Keratinocyte (primary cell): ENCODE measurements at regions not wholly inside any gene's neighbourhood (a gene's known extent, or its start where the extent isn't known, plus 50 kb on each side); places are given as distances from the start of the nearest gene placed in this dataset.

Experiments
- DNase-seq: peaks from one replicate; pipeline ENCODE4 v3.0.0-alpha.2; 2011; ENCODE audit warnings: low read depth, missing footprints, low spot score
- FAIRE-seq: peaks from 2 replicates; lab custom pipeline; 2011; peaks lifted over from hg19 to GRCh38; lab: Jason Lieb, UNC
- H2AFZ ChIP-seq: 2 replicates; pipeline ENCODE4 v1.6.0; 2012; ENCODE audit warnings: low read length, control low read depth, inconsistent platforms; ENCODE audit not compliant: control insufficient read depth
- H3K27ac ChIP-seq: 2 replicates; pipeline ENCODE4 v1.5.1; 2011; ENCODE audit warnings: low read length; ENCODE audit not compliant: control insufficient read depth, insufficient read depth
- H3K27me3 ChIP-seq: 3 replicates; pipeline ENCODE4 v1.6.0; 2011; ENCODE audit warnings: low read length; ENCODE audit not compliant: control insufficient read depth, insufficient read depth; ENCODE audit errors: extremely low read depth
- H3K36me3 ChIP-seq, 2 experiments: 2 replicates in 1 of 2; 3 replicates in 1 of 2; pipeline ENCODE4 v1.5.1; 2011; ENCODE audit warnings: low read length in 2 of 2, mild to moderate bottlenecking in 1 of 2; ENCODE audit not compliant: control insufficient read depth in 2 of 2, insufficient read depth in 2 of 2; ENCODE audit errors: extremely low read depth in 1 of 2
- H3K4me1 ChIP-seq: 3 replicates; pipeline ENCODE4 v1.5.1; 2011; ENCODE audit warnings: low read length; ENCODE audit not compliant: control insufficient read depth, insufficient read depth; ENCODE audit errors: extremely low read depth
- H3K4me2 ChIP-seq: 3 replicates; pipeline ENCODE4 v1.6.0; 2011; ENCODE audit warnings: low read depth, low read length; ENCODE audit not compliant: control insufficient read depth, insufficient read depth; ENCODE audit errors: extremely low read depth
- H3K4me3 ChIP-seq, 3 experiments: fragments of 200-600 bp in 1 of 3; sonication (generic) in 1 of 3; 2 replicates in 2 of 3; 3 replicates in 1 of 3; pipeline ENCODE4 v1.5.1; 2011 to 2016; ENCODE audit warnings: low read length in 3 of 3, mild to moderate bottlenecking in 3 of 3, control low read depth in 2 of 3, inconsistent platforms in 1 of 3, low read depth in 1 of 3, mixed read lengths in 1 of 3, mixed run types in 1 of 3, moderate library complexity in 1 of 3; ENCODE audit not compliant: control insufficient read depth in 2 of 3, insufficient read depth in 2 of 3; ENCODE audit errors: extremely low read depth in 1 of 3
- H3K79me2 ChIP-seq: 2 replicates; pipeline ENCODE4 v1.6.0; 2012; ENCODE audit warnings: low read length; ENCODE audit not compliant: control insufficient read depth, insufficient read depth
- H3K9ac ChIP-seq: 3 replicates; pipeline ENCODE4 v1.6.0; 2011; ENCODE audit warnings: low read length; ENCODE audit not compliant: control insufficient read depth, insufficient read depth; ENCODE audit errors: extremely low read depth
- H3K9me1 ChIP-seq: 3 replicates; pipeline ENCODE4 v1.6.0; 2011; ENCODE audit warnings: low read length; ENCODE audit not compliant: control insufficient read depth, insufficient read depth; ENCODE audit errors: extremely low read depth
- H3K9me3 ChIP-seq: 2 replicates; pipeline ENCODE4 v1.5.1; 2012; ENCODE audit warnings: low read depth, low read length; ENCODE audit not compliant: control insufficient read depth
- H4K20me1 ChIP-seq: 3 replicates; pipeline ENCODE4 v1.6.0; 2011; ENCODE audit warnings: low read length; ENCODE audit not compliant: control insufficient read depth, insufficient read depth; ENCODE audit errors: extremely low read depth
- CTCF ChIP-seq, 3 experiments: IDR thresholded peaks in 1 of 3; conservative IDR thresholded peaks in 1 of 3; optimal IDR thresholded peaks in 1 of 3; 2 replicates in 2 of 3; 3 replicates in 1 of 3; pipeline versions ENCODE3 to v1.5.1; 2011; ENCODE audit warnings: low read length in 3 of 3, mild to moderate bottlenecking in 3 of 3, moderate library complexity in 2 of 3, control low read depth in 1 of 3, inconsistent platforms in 1 of 3; ENCODE audit not compliant: insufficient read depth in 2 of 3; ENCODE audit errors: extremely low read depth in 1 of 3
- EZH2 ChIP-seq: IDR thresholded peaks from one replicate; pipeline ENCODE4 v1.6.1; 2012; ENCODE audit warnings: inconsistent platforms, mild to moderate bottlenecking, low read length, moderate library complexity
- dilution Hi-C: fragments of 300-500 bp; cut with MboI; formaldehyde crosslinking; loops from one replicate; pipeline ENCODE4 v1.7.0; 2020; ENCODE audit warnings: low sequenced_read_pairs; ENCODE audit not compliant: extremely low pct_ligation_motif_present

- Histone ChIP-seq H3K79me2 (no peaks in the 10 kb centered on the region), H3K9ac (no peak overlapping the region), H3K4me3 (no peak overlapping the region), H3K9me1 (no peaks in the 10 kb centered on the region), H4K20me1 (no peaks in the 10 kb centered on the region), H3K9me3 (no peaks in the 10 kb centered on the region), H3K27me3 (no peaks in the 10 kb centered on the region), H3K4me1 (peaks cover 40% of the 10 kb centered on the region), H2AFZ (peak overlapping the region; percentile 27), H3K36me3 (no peaks in the 10 kb centered on the region), H3K27ac (no peak overlapping the region), H3K4me2 (no peak overlapping the region)
- dilution Hi-C loops: no loop called here
- FAIRE-seq (peak; percentile 49), DNase-seq (no peak)
- no peak for TF ChIP-seq EZH2
- no peak for TF ChIP-seq CTCF (optimal IDR thresholded peaks at IDR 0.05 in 1 of 3, IDR thresholded peaks at IDR 0.05 in 1 of 3, conservative IDR thresholded peaks at IDR 0.05 in 1 of 3; ENCODE audit: extremely low read depth in 1 of 3, insufficient read depth in 2 of 3, low read length in 3 of 3)
Measured at GRCh38 chr2:207328944-207329386, 163.2 kb upstream of the KLF7 start.

- dilution Hi-C loops: no loop called here
- Histone ChIP-seq H3K9ac (peak overlapping the region; percentile 67), H3K4me2 (peak overlapping the region; percentile 53), H2AFZ (peak overlapping the region; percentile 38), H4K20me1 (no peaks in the 10 kb centered on the region), H3K79me2 (no peaks in the 10 kb centered on the region), H3K9me3 (no peaks in the 10 kb centered on the region), H3K27me3 (no peaks in the 10 kb centered on the region), H3K4me3 (no peak overlapping the region), H3K36me3 (no peaks in the 10 kb centered on the region), H3K9me1 (no peaks in the 10 kb centered on the region), H3K27ac (peak overlapping the region; percentile 89), H3K4me1 (peaks cover 57% of the 10 kb centered on the region)
- DNase-seq: peak; percentile 96
- TF ChIP-seq EZH2 (no peak), CTCF (optimal IDR thresholded peaks at IDR 0.05 in 1 of 3, IDR thresholded peaks at IDR 0.05 in 1 of 3, conservative IDR thresholded peaks at IDR 0.05 in 1 of 3; ENCODE audit: extremely low read depth in 1 of 3, insufficient read depth in 2 of 3, low read length in 3 of 3) (no peak)
- FAIRE-seq: peak; percentile 99
Measured at GRCh38 chr2:207330912-207331311, 165.2 kb upstream of the KLF7 start.
